RWPE2 (cell line): ENCODE measurements at regions not wholly inside any gene's neighbourhood (a gene's known extent, or its start where the extent isn't known, plus 50 kb on each side); places are given as distances from the start of the nearest gene placed in this dataset.

Experiments used
- ATAC-seq: fragments of 200-7000 bp; cut with Tn5 transposase; 3 replicates; pipeline ENCODE4 v1.9.1; 2021; ENCODE audit warnings: low read depth
- DNase-seq: peaks from one replicate; pipeline ENCODE4 v3.0.0-alpha.2; 2020; ENCODE audit warnings: low spot score
- H3K27ac ChIP-seq: fragments of 450-650 bp; 2 replicates; pipeline ENCODE4 v1.5.1; 2017; ENCODE audit warnings: mild to moderate bottlenecking; ENCODE audit not compliant: poor library complexity, severe bottlenecking
- H3K27me3 ChIP-seq: fragments of 250-450 bp; sonication (Bioruptor Pico); 2 replicates; pipeline ENCODE4 v1.5.1; 2021; ENCODE audit warnings: mild to moderate bottlenecking, moderate library complexity; ENCODE audit not compliant: insufficient read depth, poor library complexity, severe bottlenecking
- H3K36me3 ChIP-seq: fragments of 250-450 bp; sonication (Bioruptor Pico); 2 replicates; pipeline ENCODE4 v1.5.1; 2020; ENCODE audit warnings: low read depth, mild to moderate bottlenecking, moderate library complexity
- H3K4me1 ChIP-seq: fragments of 250-450 bp; sonication (Bioruptor Pico); 2 replicates; pipeline ENCODE4 v1.5.1; 2021; ENCODE audit warnings: mild to moderate bottlenecking, moderate library complexity; ENCODE audit not compliant: insufficient read depth, poor library complexity, severe bottlenecking
- H3K4me3 ChIP-seq: fragments of 250-450 bp; sonication (Bioruptor Pico); 2 replicates; pipeline ENCODE4 v1.5.1; 2021; ENCODE audit warnings: mild to moderate bottlenecking, moderate library complexity; ENCODE audit not compliant: severe bottlenecking
- H3K9me3 ChIP-seq: fragments of 250-450 bp; sonication (Bioruptor Pico); 2 replicates; pipeline ENCODE4 v1.5.1; 2021; ENCODE audit warnings: mild to moderate bottlenecking, moderate library complexity; ENCODE audit not compliant: severe bottlenecking
- CTCF ChIP-seq: fragments of 450-650 bp; IDR thresholded peaks from one replicate; pipeline ENCODE4 v1.5.1; 2017; ENCODE audit warnings: mild to moderate bottlenecking, moderate library complexity; ENCODE audit not compliant: poor library complexity, severe bottlenecking

DNA sequence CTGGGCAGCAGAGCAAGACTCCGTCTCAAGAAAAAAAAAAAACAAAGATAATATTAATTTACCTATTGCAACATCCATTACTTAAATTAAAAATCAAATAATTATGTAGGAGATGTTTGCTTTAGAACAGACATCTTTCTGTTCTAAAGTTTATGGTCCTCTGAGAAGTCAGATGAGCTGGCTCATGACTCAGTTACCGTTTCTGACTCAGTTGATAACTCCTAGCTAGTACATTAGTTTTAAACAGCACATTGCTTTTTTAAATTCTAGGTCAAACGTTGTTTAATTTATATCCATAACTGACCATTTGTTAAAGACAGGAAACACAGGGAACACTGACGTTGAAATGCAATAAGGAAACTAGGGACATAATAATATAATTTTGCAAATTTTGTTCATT lies 162.7 kb downstream of the ETV1 start:
- Histone ChIP-seq H3K4me3 (no peak overlapping the region), H3K27me3 (no peaks in the 10 kb centered on the region), H3K4me1 (peaks cover 4% of the 10 kb centered on the region), H3K9me3 (no peaks in the 10 kb centered on the region), H3K27ac (no peak overlapping the region), H3K36me3 (no peaks in the 10 kb centered on the region)
- ATAC-seq = no peak
- TF ChIP-seq CTCF = no peak
- DNase-seq = no peak

DNA sequence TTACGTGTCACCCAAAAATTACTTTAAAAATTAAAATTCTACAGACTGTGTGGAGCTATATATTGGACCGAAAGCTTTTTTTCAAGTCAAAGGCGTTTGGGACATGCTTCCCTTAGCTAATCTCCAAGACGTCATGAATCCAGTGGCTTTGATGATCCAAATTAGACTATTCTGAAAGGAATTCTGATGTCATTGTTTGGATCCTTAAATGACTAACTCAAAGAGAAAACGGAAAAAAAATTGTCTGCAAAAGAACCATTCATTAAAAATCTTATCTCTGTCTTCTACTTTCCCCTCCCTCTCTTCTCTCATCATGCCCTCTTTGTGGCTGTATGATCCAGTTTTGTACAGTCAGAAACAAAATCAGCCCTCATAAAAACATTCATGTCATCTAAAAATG lies 161.8 kb downstream of the ETV1 start:
- peaks cover 7% of the 10 kb centered on the region for H3K4me1 ChIP-seq
- ATAC-seq (no peak), DNase-seq (no peak)
- no peak for TF ChIP-seq CTCF
- H3K36me3 ChIP-seq = no peaks in the 10 kb centered on the region
- H3K27me3 ChIP-seq = no peaks in the 10 kb centered on the region
- no peak overlapping the region for H3K27ac ChIP-seq
- no peaks in the 10 kb centered on the region for H3K9me3 ChIP-seq
- H3K4me3 ChIP-seq = no peak overlapping the region

DNA sequence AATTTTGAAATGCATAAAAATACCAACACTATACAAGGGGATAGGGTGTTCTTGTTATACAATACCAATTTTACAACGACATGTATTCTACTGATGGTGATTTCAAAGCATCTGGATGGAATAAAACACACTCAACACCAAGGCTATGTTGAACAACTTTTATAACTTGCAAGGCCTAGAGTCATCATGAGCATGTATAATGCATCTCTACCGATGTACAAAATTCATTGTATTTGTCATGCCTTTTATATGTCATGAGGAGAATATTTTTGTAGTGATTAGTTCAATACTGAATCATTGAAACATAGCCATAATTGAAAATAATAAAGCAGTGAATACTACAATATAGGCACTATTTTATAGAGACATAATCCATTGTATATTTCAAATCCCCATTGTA lies 160.2 kb downstream of the ETV1 start:
- Histone ChIP-seq H3K27me3 (no peaks in the 10 kb centered on the region), H3K4me1 (peaks cover 7% of the 10 kb centered on the region), H3K4me3 (no peak overlapping the region), H3K9me3 (no peaks in the 10 kb centered on the region), H3K27ac (no peak overlapping the region), H3K36me3 (no peaks in the 10 kb centered on the region)
- DNase-seq (no peak), ATAC-seq (no peak)
- TF ChIP-seq CTCF = no peak

- no peak for TF ChIP-seq CTCF
- H3K27me3 ChIP-seq = no peaks in the 10 kb centered on the region
- H3K36me3 ChIP-seq = no peaks in the 10 kb centered on the region
- no peaks in the 10 kb centered on the region for H3K9me3 ChIP-seq
- DNase-seq (no peak), ATAC-seq (peak; percentile 58)
- H3K27ac ChIP-seq = no peak overlapping the region
- peaks cover 7% of the 10 kb centered on the region for H3K4me1 ChIP-seq
- H3K4me3 ChIP-seq = no peak overlapping the region
Measured at GRCh38 chr7:13829914-13830900, 159.3 kb downstream of the ETV1 start.

GRCh38 chr7:13832346-13832745 lies 157.1 kb downstream of the ETV1 start:
- Histone ChIP-seq H3K9me3 (no peaks in the 10 kb centered on the region), H3K4me1 (peaks cover 7% of the 10 kb centered on the region), H3K36me3 (no peaks in the 10 kb centered on the region), H3K4me3 (no peak overlapping the region), H3K27ac (no peak overlapping the region), H3K27me3 (no peaks in the 10 kb centered on the region)
- DNase-seq (no peak), ATAC-seq (peak; percentile 69)
- no peak for TF ChIP-seq CTCF
